Stimulated activated effector memory CD8-positive, alpha-beta T cell treated with anti-CD3 and anti-CD28 coated beads, Interleukin-12 subunit alpha, Interleukin-12 subunit beta, amount 100 ng/mL, for 72 hours (primary cell): ENCODE measurements at regions not wholly inside any gene's neighbourhood (a gene's known extent, or its start where the extent isn't known, plus 50 kb on each side); places are given as distances from the start of the nearest gene placed in this dataset.

Experiments
- ATAC-seq: fragments of 150-1000 bp; cut with Tn5 transposase; 2 replicates; pipeline ENCODE4 v1.10.0; 2021
- DNase-seq, 2 donors: peaks; one replicate each; pipeline ENCODE4 v3.0.0; 2021 to 2022; ENCODE audit warnings: low spot score in 2 of 2
- H3K27ac Mint-ChIP-seq: one replicate; pipeline ENCODE4 v1.8.0; 2022; ENCODE audit warnings: mild to moderate bottlenecking, mixed read lengths
- H3K36me3 Mint-ChIP-seq: one replicate; pipeline ENCODE4 v1.8.0; 2022; ENCODE audit warnings: mild to moderate bottlenecking, mixed read lengths
- H3K4me1 Mint-ChIP-seq: one replicate; pipeline ENCODE4 v1.8.0; 2022; ENCODE audit warnings: mixed read lengths
- H3K4me3 Mint-ChIP-seq: one replicate; pipeline ENCODE4 v1.8.0; 2022; ENCODE audit warnings: mild to moderate bottlenecking, mixed read lengths
- H3K9me3 Mint-ChIP-seq: one replicate; pipeline ENCODE4 v1.8.0; 2022; ENCODE audit warnings: mixed read lengths

- H3K36me3 Mint-ChIP-seq: peaks cover 7% of the 10 kb centered on the region
- no peak overlapping the region for H3K4me3 Mint-ChIP-seq
- no peak overlapping the region for H3K27ac Mint-ChIP-seq
- no peaks in the 10 kb centered on the region for H3K9me3 Mint-ChIP-seq
- H3K4me1 Mint-ChIP-seq: peaks cover 23% of the 10 kb centered on the region
- peak in 1 of 2 donors; percentile 41 for DNase-seq
- no peak for ATAC-seq
Observed at GRCh38 chr3:127488141-127488672, 102.3 kb downstream of the TPRA1 start.

GRCh38 chr3:127487196-127487595 lies 103.3 kb downstream of the TPRA1 start:
- ATAC-seq: no peak
- Mint-ChIP-seq H3K4me1 (peaks cover 29% of the 10 kb centered on the region), H3K36me3 (peaks cover 7% of the 10 kb centered on the region), H3K9me3 (no peaks in the 10 kb centered on the region), H3K27ac (no peak overlapping the region), H3K4me3 (no peak overlapping the region)
- DNase-seq: no peak

GRCh38 chr3:127486321-127486944 lies 104.1 kb downstream of the TPRA1 start:
- H3K9me3 Mint-ChIP-seq: no peaks in the 10 kb centered on the region
- no peak overlapping the region for H3K27ac Mint-ChIP-seq
- peaks cover 29% of the 10 kb centered on the region for H3K4me1 Mint-ChIP-seq
- H3K4me3 Mint-ChIP-seq: no peak overlapping the region
- ATAC-seq (no peak), DNase-seq (peak in 1 of 2 donors; percentile 47)
- peaks cover 7% of the 10 kb centered on the region for H3K36me3 Mint-ChIP-seq

- H3K27ac Mint-ChIP-seq: no peak overlapping the region
- ATAC-seq (no peak), DNase-seq (peak in 1 of 2 donors; percentile 49)
- H3K4me3 Mint-ChIP-seq: no peak overlapping the region
- H3K4me1 Mint-ChIP-seq: peaks cover 29% of the 10 kb centered on the region
- no peaks in the 10 kb centered on the region for H3K9me3 Mint-ChIP-seq
- peaks cover 7% of the 10 kb centered on the region for H3K36me3 Mint-ChIP-seq
Observed at GRCh38 chr3:127485396-127486170, 105.0 kb downstream of the TPRA1 start.

GRCh38 chr3:127484601-127485388 lies 105.7 kb downstream of the TPRA1 start:
- peak; percentile 89 for ATAC-seq
- peaks cover 29% of the 10 kb centered on the region for H3K4me1 Mint-ChIP-seq
- H3K4me3 Mint-ChIP-seq: peak overlapping the region; percentile 37
- DNase-seq: peak in 1 of 2 donors; percentile 70
- peaks cover 7% of the 10 kb centered on the region for H3K36me3 Mint-ChIP-seq
- no peak overlapping the region for H3K27ac Mint-ChIP-seq
- no peaks in the 10 kb centered on the region for H3K9me3 Mint-ChIP-seq

- peak overlapping the region; percentile 84 for H3K27ac Mint-ChIP-seq
- H3K36me3 Mint-ChIP-seq: peaks cover 7% of the 10 kb centered on the region
- DNase-seq (peak in 1 of 2 donors; percentile 88), ATAC-seq (peak; percentile 87)
- H3K4me3 Mint-ChIP-seq: peak overlapping the region; percentile 37
- no peaks in the 10 kb centered on the region for H3K9me3 Mint-ChIP-seq
- peaks cover 29% of the 10 kb centered on the region for H3K4me1 Mint-ChIP-seq
Observed at GRCh38 chr3:127483902-127484591, 106.5 kb downstream of the TPRA1 start.

DNA sequence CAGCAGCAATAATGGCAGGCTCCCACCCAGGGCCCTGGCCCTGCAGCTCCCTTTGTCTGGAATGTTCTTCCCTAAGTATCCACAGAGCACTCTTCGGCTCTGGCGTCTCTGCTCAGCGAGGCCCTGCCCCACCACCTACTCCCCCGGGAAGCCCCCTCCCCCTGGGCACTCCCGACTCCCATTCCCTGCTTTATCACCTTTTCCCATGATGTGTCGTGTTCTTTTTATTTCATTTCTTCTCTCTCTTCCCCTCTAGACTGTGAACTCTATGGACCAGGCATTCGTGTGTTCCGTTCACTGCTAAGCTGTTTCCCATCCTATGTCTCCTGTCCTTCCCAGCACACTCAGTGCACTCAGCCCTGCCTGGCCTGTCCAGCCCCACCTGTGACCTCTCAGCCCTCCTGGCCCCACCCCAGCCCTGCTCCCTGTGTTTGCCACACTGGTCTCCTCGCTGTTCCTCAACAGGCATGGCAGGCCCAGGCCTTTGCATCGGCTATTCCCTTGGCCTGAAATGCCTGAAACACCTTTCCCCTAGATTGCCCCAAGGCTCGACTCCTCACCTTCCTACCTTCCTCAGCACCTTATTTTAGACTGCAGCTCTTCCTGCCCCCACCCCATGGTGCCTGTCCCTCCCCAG lies 107.4 kb downstream of the TPRA1 start:
- DNase-seq (no peak), ATAC-seq (no peak)
- H3K9me3 Mint-ChIP-seq: no peaks in the 10 kb centered on the region
- peaks cover 7% of the 10 kb centered on the region for H3K36me3 Mint-ChIP-seq
- peak overlapping the region; percentile 84 for H3K27ac Mint-ChIP-seq
- peak overlapping the region; percentile 37 for H3K4me3 Mint-ChIP-seq
- peaks cover 29% of the 10 kb centered on the region for H3K4me1 Mint-ChIP-seq

DNA sequence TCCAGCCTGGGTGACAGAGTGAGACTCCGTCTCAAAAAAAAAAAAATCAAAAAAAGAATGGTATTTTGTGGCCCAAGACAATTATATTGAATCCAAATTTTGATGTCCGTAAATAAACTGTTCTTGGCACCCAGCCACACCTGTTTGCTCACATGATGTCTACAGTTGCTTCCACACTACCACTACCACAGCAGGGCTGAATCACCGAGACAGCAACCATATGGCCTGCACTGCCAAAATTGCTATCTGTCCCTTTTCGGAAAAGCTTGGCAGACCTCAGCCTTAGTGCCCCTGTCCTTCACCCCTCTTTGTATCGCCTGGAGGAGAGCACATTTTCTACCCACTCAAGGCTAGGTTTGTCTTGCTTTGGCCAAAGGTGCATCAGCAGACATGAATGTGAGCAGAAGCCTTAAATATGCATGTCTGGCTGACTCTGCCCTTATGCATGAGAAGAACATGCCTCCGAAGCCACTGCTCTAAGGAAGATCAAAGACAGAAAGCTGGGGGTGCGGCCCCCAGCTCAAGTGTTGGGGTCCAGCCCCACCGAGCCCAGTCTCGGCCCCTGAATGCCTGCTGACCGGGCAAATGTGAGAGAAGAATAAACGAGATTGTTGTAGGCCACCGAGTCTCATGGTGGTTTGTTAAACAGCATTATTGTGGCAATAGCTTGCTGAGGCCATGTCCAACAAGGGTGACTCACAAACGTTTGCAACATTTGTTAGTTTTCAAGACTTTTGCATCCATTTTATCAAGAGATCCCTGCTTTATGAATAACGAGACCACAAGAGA lies 108.1 kb downstream of the TPRA1 start:
- H3K36me3 Mint-ChIP-seq: peaks cover 7% of the 10 kb centered on the region
- peak overlapping the region; percentile 84 for H3K27ac Mint-ChIP-seq
- no peak for DNase-seq
- H3K4me3 Mint-ChIP-seq: no peak overlapping the region
- no peak for ATAC-seq
- peaks cover 29% of the 10 kb centered on the region for H3K4me1 Mint-ChIP-seq
- H3K9me3 Mint-ChIP-seq: no peaks in the 10 kb centered on the region

- Mint-ChIP-seq H3K4me3 (no peak overlapping the region), H3K9me3 (no peaks in the 10 kb centered on the region), H3K4me1 (peaks cover 27% of the 10 kb centered on the region), H3K36me3 (peaks cover 7% of the 10 kb centered on the region), H3K27ac (no peak overlapping the region)
- DNase-seq (no peak), ATAC-seq (no peak)
Observed at GRCh38 chr3:127480196-127480954, 110.2 kb downstream of the TPRA1 start.

DNA sequence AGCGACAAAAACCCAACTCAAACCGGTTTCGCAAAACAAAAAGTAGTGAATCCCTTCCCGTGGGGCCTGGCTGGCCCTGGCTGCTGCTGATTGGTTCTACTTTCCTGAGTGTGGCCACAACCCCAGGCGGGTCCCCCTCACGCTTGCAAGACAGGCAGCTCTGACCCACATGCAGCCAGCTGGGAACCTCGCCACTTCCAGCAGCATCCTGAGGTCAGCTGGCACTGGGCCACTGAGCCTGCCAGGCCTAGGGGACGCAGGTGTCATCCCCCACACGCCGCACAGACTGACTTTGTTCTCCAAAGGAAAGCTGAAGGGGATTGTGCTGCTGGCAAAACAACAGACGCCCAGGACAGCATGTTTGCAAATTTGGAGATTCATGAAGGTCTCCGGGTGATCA lies 111.1 kb downstream of the TPRA1 start:
- ATAC-seq: no peak
- no peak overlapping the region for H3K27ac Mint-ChIP-seq
- H3K9me3 Mint-ChIP-seq: no peaks in the 10 kb centered on the region
- no peak for DNase-seq
- peaks cover 18% of the 10 kb centered on the region for H3K4me1 Mint-ChIP-seq
- peaks cover 7% of the 10 kb centered on the region for H3K36me3 Mint-ChIP-seq
- no peak overlapping the region for H3K4me3 Mint-ChIP-seq

DNA sequence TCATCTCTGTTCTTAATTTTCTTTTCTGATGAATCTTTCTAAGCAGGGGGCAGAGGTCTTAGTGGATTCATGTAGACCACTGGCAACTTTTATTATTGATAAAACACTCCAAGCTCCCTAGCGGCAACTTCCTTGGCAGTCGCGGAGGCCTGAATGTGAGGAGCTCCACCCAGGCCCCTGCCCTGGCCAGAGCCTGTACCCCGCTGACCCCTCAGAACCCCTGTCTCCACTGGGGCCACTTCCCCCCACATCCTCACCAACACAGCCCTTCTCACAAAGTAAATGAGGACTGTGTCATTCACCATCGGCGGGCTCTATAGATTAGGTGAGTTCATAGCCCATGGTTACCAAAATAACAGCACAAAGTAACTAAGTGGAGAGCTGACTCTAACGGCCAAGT lies 111.6 kb downstream of the TPRA1 start:
- Mint-ChIP-seq H3K9me3 (no peaks in the 10 kb centered on the region), H3K4me3 (no peak overlapping the region), H3K27ac (no peak overlapping the region), H3K36me3 (peaks cover 3% of the 10 kb centered on the region), H3K4me1 (peaks cover 13% of the 10 kb centered on the region)
- ATAC-seq: no peak
- DNase-seq: no peak

GRCh38 chr3:127477396-127477795 lies 113.1 kb downstream of the TPRA1 start:
- no peak for DNase-seq
- H3K9me3 Mint-ChIP-seq: no peaks in the 10 kb centered on the region
- no peaks in the 10 kb centered on the region for H3K36me3 Mint-ChIP-seq
- no peaks in the 10 kb centered on the region for H3K4me1 Mint-ChIP-seq
- ATAC-seq: no peak
- H3K4me3 Mint-ChIP-seq: no peak overlapping the region
- H3K27ac Mint-ChIP-seq: no peak overlapping the region

DNA sequence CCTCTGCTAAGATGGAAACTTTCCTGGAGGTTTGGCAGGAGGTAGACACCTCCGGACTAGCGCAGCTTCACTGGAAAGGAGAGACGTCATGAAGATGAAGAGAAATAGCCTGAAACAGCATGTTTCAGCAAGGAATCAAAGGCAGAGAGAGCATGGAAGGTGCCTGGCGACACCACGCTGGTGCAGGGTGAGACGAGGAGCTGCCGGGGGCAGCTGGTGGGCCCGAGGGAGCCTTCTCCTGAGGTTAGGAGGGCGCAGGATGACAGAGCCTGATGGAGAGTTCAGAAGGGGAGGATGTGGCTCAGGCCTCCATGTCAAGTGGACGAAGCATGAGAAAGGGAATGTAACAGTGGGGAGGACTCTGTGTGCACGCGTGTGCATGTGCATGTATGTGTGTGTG lies 113.6 kb downstream of the TPRA1 start:
- Mint-ChIP-seq H3K4me1 (no peaks in the 10 kb centered on the region), H3K27ac (no peak overlapping the region), H3K9me3 (no peaks in the 10 kb centered on the region), H3K4me3 (no peak overlapping the region), H3K36me3 (no peaks in the 10 kb centered on the region)
- ATAC-seq (no peak), DNase-seq (no peak)
